Adrenal gland (tissue), 5 donors: ENCODE measurements at regions not wholly inside any gene's neighbourhood (a gene's known extent, or its start where the extent isn't known, plus 50 kb on each side); places are given as distances from the start of the nearest gene placed in this dataset.

ENCODE experiments used
- CTCF ChIP-seq, 6 experiments: fragments of 450-650 bp in 4 of 6; fragments of 200-600 bp in 2 of 6; sonication (generic) in 1 of 6; IDR thresholded peaks; 1 replicate in 5 of 6; 2 replicates in 1 of 6; pipeline versions ENCODE4 v1.5.1 to v1.8.0; 2016 to 2021; ENCODE audit warnings: antibody characterized with exemption in 6 of 6, mild to moderate bottlenecking in 2 of 6, moderate library complexity in 1 of 6
- POLR2A ChIP-seq, 2 donors: fragments of 450-650 bp; IDR thresholded peaks; one replicate each; pipeline ENCODE4 v1.6.1; 2017; ENCODE audit warnings: antibody characterized with exemption in 2 of 2, mild to moderate bottlenecking in 2 of 2, moderate library complexity in 1 of 2
- donor health status: DM: no; HTN: no; CAD: no.

- TF ChIP-seq CTCF (IDR thresholded peaks at IDR 0.05) (no peak), POLR2A (IDR thresholded peaks at IDR 0.05) (no peak)
Observed at GRCh38 chrX:82764521-82764920, 743.6 kb upstream of the POU3F4 start.
